ENCODE measurements at regions not wholly inside any gene's neighbourhood (a gene's known extent, or its start where the extent isn't known, plus 50 kb on each side); places are given as distances from the start of the nearest gene placed in this dataset.

DNA sequence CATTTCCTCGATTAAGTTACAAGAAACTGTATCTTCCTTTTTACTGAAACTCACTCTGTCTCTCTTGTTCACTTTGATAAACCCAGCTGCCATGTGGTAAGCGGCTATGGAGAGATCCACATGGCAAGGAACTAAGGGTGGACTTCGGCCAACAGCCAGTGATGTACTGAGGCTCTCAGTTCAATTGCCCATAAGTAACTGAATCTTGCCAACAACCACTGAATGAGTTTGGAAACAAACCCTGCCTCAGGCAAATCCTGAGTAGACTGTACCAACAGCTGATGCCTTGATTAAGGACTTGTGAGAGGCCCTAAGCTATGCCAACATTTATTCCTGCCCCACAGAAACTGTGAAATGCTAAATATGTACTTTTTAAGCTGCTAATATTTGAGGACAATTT is 433.5 kb downstream of the PLOD2 start:
- peaks cover 5 to 8% of the 10 kb centered on the region in 2 experiments; a peak in 4 of 5 replicates for H3K9me3 Mint-ChIP-seq
- no peak overlapping the region for H4K91ac ChIP-seq (ENCODE audit: insufficient read length, low read depth, low read length)
- H3K27ac Mint-ChIP-seq: no peak overlapping the region
- H2BK5ac ChIP-seq (ENCODE audit: insufficient read length, low read length): no peak overlapping the region
- TF ChIP-seq, protein P1, sequence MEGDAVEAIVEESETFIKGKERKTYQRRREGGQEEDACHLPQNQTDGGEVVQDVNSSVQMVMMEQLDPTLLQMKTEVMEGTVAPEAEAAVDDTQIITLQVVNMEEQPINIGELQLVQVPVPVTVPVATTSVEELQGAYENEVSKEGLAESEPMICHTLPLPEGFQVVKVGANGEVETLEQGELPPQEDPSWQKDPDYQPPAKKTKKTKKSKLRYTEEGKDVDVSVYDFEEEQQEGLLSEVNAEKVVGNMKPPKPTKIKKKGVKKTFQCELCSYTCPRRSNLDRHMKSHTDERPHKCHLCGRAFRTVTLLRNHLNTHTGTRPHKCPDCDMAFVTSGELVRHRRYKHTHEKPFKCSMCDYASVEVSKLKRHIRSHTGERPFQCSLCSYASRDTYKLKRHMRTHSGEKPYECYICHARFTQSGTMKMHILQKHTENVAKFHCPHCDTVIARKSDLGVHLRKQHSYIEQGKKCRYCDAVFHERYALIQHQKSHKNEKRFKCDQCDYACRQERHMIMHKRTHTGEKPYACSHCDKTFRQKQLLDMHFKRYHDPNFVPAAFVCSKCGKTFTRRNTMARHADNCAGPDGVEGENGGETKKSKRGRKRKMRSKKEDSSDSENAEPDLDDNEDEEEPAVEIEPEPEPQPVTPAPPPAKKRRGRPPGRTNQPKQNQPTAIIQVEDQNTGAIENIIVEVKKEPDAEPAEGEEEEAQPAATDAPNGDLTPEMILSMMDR (conservative IDR thresholded peaks at IDR 0.05): no peak
- no peaks in the 10 kb centered on the region for H3K27me3 ChIP-seq (ENCODE audit: insufficient read depth, low read length)
- peaks cover 5 to 9% (median 6%) of the 10 kb centered on the region in 3 experiments; a peak in 5 of 7 replicates for H3K36me3 Mint-ChIP-seq (ENCODE audit: insufficient read depth in 1 of 3, low read depth in 3 of 3)
- H2BK120ac ChIP-seq (ENCODE audit: low read depth, low read length, poor library complexity, severe bottlenecking): no peak overlapping the region
- H3K4me1 ChIP-seq (ENCODE audit: insufficient read depth, low read length): no peaks in the 10 kb centered on the region
- H3K18ac ChIP-seq (ENCODE audit: insufficient read length, low read depth, low read length): no peak overlapping the region
- no peaks in the 10 kb centered on the region for H3K23me2 ChIP-seq (ENCODE audit: insufficient read length, low read depth, low read length, poor library complexity, severe bottlenecking)
- no peak overlapping the region for H3K56ac ChIP-seq (ENCODE audit: insufficient read length, low read depth, low read length)
- no peak overlapping the region for H3K23ac ChIP-seq (ENCODE audit: insufficient read length, low read depth, low read length)
- no peak overlapping the region for H3K4me3 Mint-ChIP-seq
- H3K79me1 ChIP-seq (ENCODE audit: insufficient read depth, low read depth, low read length, poor library complexity, severe bottlenecking): no peaks in the 10 kb centered on the region
- H2BK12ac ChIP-seq (ENCODE audit: insufficient read length, low read depth, low read length): no peak overlapping the region
- no peaks in the 10 kb centered on the region for H3K9me3 ChIP-seq (ENCODE audit: control insufficient read depth, low read depth, low read length)
- no peak overlapping the region for H3K9ac ChIP-seq (ENCODE audit: extremely low read depth, insufficient read length, low read length)
- H4K20me1 ChIP-seq (ENCODE audit: control insufficient read depth, insufficient read depth, insufficient read length): no peaks in the 10 kb centered on the region
- no peak overlapping the region for H2AFZ ChIP-seq (ENCODE audit: low read length)
- H2AK5ac ChIP-seq (ENCODE audit: insufficient read length, low read length): no peak overlapping the region
- no peak for DNase-seq
- H4K8ac ChIP-seq (replicated peaks; ENCODE audit: insufficient read length, low read depth, low read length): no peak overlapping the region
- H4K5ac ChIP-seq (ENCODE audit: insufficient read length, low read depth, low read length): no peak overlapping the region
- H3K27ac ChIP-seq (ENCODE audit: insufficient read length, low read depth, low read length): no peak overlapping the region
- H2BK20ac ChIP-seq (ENCODE audit: low read depth, low read length, poor library complexity, severe bottlenecking): no peak overlapping the region
- WGBS (ENCODE audit: extremely low coverage, insufficient read length, low lambda C conversion rate): no CpG with 5 or more reads among the region's 3 CpGs
- no peaks in the 10 kb centered on the region for H3K79me2 ChIP-seq (ENCODE audit: insufficient read depth, low read length)
- no peak overlapping the region for H2BK15ac ChIP-seq (ENCODE audit: low read depth, low read length)
- H3K4me1 Mint-ChIP-seq: no peaks in the 10 kb centered on the region
- no peaks in the 10 kb centered on the region for H3K27me3 Mint-ChIP-seq (ENCODE audit: low read depth)
- no peak overlapping the region for H3K14ac ChIP-seq (ENCODE audit: insufficient read depth, low read length)
- H3K4me2 ChIP-seq (ENCODE audit: insufficient read depth, insufficient read length, low read length): no peak overlapping the region
- no peak overlapping the region for H3K4ac ChIP-seq (ENCODE audit: low read depth, low read length)
- no peak overlapping the region for H3T11ph ChIP-seq (ENCODE audit: low read length)

Measured in H9 (cell line).